GM12878 (cell line): ENCODE measurements at regions not wholly inside any gene's neighbourhood (a gene's known extent, or its start where the extent isn't known, plus 50 kb on each side); places are given as distances from the start of the nearest gene placed in this dataset.

ENCODE experiments used
- ATAC-seq: fragments of 200-7000 bp; cut with Tn5 transposase; 3 replicates; pipeline ENCODE4 v1.9.1; 2020; ENCODE audit warnings: mild to moderate bottlenecking, moderate library complexity
- BruUV-seq: library from RNA; stranded (reverse); fragments of 400-500 nt; replicated peaks from 2 replicates; lab custom pipeline; 2021; lab: Mats Ljungman, UMichigan
- CTCF ChIA-PET: fragments of 300-600 bp; sonication (Branson Sonifier 250); formaldehyde crosslinking; extraction: SDS; loops from one replicate; lab custom pipeline; 2021; ENCODE audit warnings: inconsistent platforms; lab: Yijun Ruan, JAX
- POLR2A ChIA-PET: fragments of 350-600 bp; formaldehyde crosslinking; extraction: SDS; loops from one replicate; lab custom pipeline; 2021; ENCODE audit warnings: inconsistent platforms; lab: Charles Lee
- RAD21 ChIA-PET: fragments of 300-600 bp; sonication (Branson Sonifier 250); formaldehyde crosslinking; loops from one replicate; lab custom pipeline; 2023; ENCODE audit warnings: antibody characterized with exemption; ENCODE audit not compliant: unreplicated experiment; lab: Charles Lee
- SMC1A ChIA-PET: fragments of 300-600 bp; sonication (Branson Sonifier 250); formaldehyde crosslinking; loops from one replicate; lab custom pipeline; 2023; ENCODE audit not compliant: unreplicated experiment, uncharacterized antibody; lab: Charles Lee
- DNase-seq: peaks from one replicate; pipeline ENCODE4 v3.0.0-alpha.2; 2011; ENCODE audit warnings: low read depth, low spot score
- FAIRE-seq: peaks from 3 replicates; lab custom pipeline; 2011; peaks lifted over from hg19 to GRCh38; lab: Jason Lieb, UNC
- H2AFZ ChIP-seq: 2 replicates; pipeline ENCODE4 v1.6.0; 2011; ENCODE audit warnings: low read depth, low read length, control low read depth; ENCODE audit not compliant: control insufficient read depth
- H3K27ac ChIP-seq: 2 replicates; pipeline ENCODE4 v1.5.1; 2011; ENCODE audit warnings: control low read depth; ENCODE audit not compliant: control insufficient read depth, insufficient read depth
- H3K27me3 ChIP-seq, 2 experiments: replicated peaks in 1 of 2; 2 replicates each; pipeline versions ENCODE4 v1.6.0 to v1.6.1; 2011; ENCODE audit warnings: low read length in 1 of 2; ENCODE audit not compliant: control insufficient read depth in 2 of 2, insufficient read depth in 2 of 2
- H3K36me3 ChIP-seq, 2 experiments: 2 replicates each; pipeline ENCODE4 v1.5.1; 2011; ENCODE audit warnings: low read length in 1 of 2; ENCODE audit not compliant: control insufficient read depth in 2 of 2, insufficient read depth in 2 of 2
- H3K4me1 ChIP-seq: 2 replicates; pipeline ENCODE4 v1.6.1; 2011; ENCODE audit warnings: mild to moderate bottlenecking, low read length, moderate library complexity, mixed read lengths; ENCODE audit not compliant: control insufficient read depth, insufficient read depth
- H3K4me2 ChIP-seq: 2 replicates; pipeline ENCODE4 v1.6.0; 2011; ENCODE audit warnings: control low read depth; ENCODE audit not compliant: control insufficient read depth, insufficient read depth
- H3K4me3 ChIP-seq: fragments of 200-600 bp; sonication (generic); 2 replicates; pipeline ENCODE4 v1.5.1; 2016
- H3K79me2 ChIP-seq: 2 replicates; pipeline ENCODE4 v1.6.0; 2011; ENCODE audit warnings: low read length; ENCODE audit not compliant: control insufficient read depth, insufficient read depth
- H3K9ac ChIP-seq: 2 replicates; pipeline ENCODE4 v1.8.0; 2011; ENCODE audit warnings: low read length, control low read depth, mixed read lengths; ENCODE audit not compliant: control insufficient read depth, insufficient read depth
- H3K9me3 ChIP-seq: replicated peaks from 3 replicates; pipeline ENCODE4 v1.5.1; 2011; ENCODE audit warnings: mild to moderate bottlenecking, low read length; ENCODE audit not compliant: control insufficient read depth, insufficient read depth
- H4K20me1 ChIP-seq: 2 replicates; pipeline ENCODE4 v1.6.0; 2011; ENCODE audit not compliant: control insufficient read depth, insufficient read depth
- ATF7 ChIP-seq: fragments of 450-650 bp; IDR thresholded peaks from 2 replicates; pipeline ENCODE4 v1.6.1; 2016; ENCODE audit warnings: low read depth, mild to moderate bottlenecking
- CBFB ChIP-seq: IDR thresholded peaks from 2 replicates; pipeline ENCODE4 v1.6.1; 2016; ENCODE audit warnings: antibody characterized with exemption, low read depth
- CBX3 ChIP-seq: fragments of 200-600 bp; sonication (generic); IDR thresholded peaks from 2 replicates; pipeline ENCODE4 v1.6.1; 2016; ENCODE audit warnings: low read depth, borderline replicate concordance
- CHD1 ChIP-seq: IDR thresholded peaks from 2 replicates; pipeline ENCODE4 v1.6.1; 2012; ENCODE audit warnings: low read depth, low read length, improper control_type of control experiment
- CHD4 ChIP-seq: fragments of 200-600 bp; sonication (generic); IDR thresholded peaks from 2 replicates; pipeline ENCODE4 v1.6.1; 2016; ENCODE audit warnings: mild to moderate bottlenecking
- DPF2 ChIP-seq: fragments of 450-650 bp; IDR thresholded peaks from 2 replicates; pipeline ENCODE4 v1.6.1; 2017; ENCODE audit warnings: mild to moderate bottlenecking
- LARP7 ChIP-seq: fragments of 450-650 bp; IDR thresholded peaks from 2 replicates; pipeline ENCODE4 v1.6.1; 2017; ENCODE audit warnings: mild to moderate bottlenecking
- MEF2A ChIP-seq: IDR thresholded peaks from 2 replicates; pipeline ENCODE4 v1.6.1; 2011; ENCODE audit warnings: low read depth, mild to moderate bottlenecking, low read length, moderate library complexity; ENCODE audit not compliant: insufficient read depth
- NR2F1 ChIP-seq: fragments of 450-650 bp; conservative IDR thresholded peaks from 2 replicates; pipeline ENCODE4 v1.6.1; 2017; ENCODE audit warnings: mild to moderate bottlenecking
- POLR2AphosphoS5 ChIP-seq: IDR thresholded peaks from 2 replicates; pipeline ENCODE4 v1.6.1; 2011; ENCODE audit warnings: mild to moderate bottlenecking, low read length, inconsistent platforms
- RELA ChIP-seq: fragments of 450-650 bp; IDR thresholded peaks from 2 replicates; pipeline ENCODE4 v1.8.0; 2014; ENCODE audit warnings: borderline replicate concordance; ENCODE audit not compliant: partially characterized antibody
- SMAD1 ChIP-seq: fragments of 450-650 bp; IDR thresholded peaks from 2 replicates; pipeline ENCODE4 v1.6.1; 2018; ENCODE audit warnings: mild to moderate bottlenecking, low read depth; ENCODE audit not compliant: partially characterized antibody
- SMAD5 ChIP-seq: IDR thresholded peaks from 2 replicates; pipeline ENCODE4 v1.6.1; 2016; ENCODE audit warnings: antibody characterized with exemption, low read depth
- TCF7 ChIP-seq: IDR thresholded peaks from 2 replicates; pipeline ENCODE4 v1.6.1; 2014; ENCODE audit warnings: antibody characterized with exemption, borderline replicate concordance
- USF1 ChIP-seq: IDR thresholded peaks from 2 replicates; pipeline ENCODE4 v1.6.1; 2011; ENCODE audit warnings: borderline replicate concordance, low read depth, mild to moderate bottlenecking, moderate library complexity, mixed read lengths, low read length; ENCODE audit not compliant: insufficient read depth; ENCODE audit errors: extremely low read length
- ZBTB4 ChIP-seq: fragments of 450-650 bp; formaldehyde crosslinking; IDR thresholded peaks from 2 replicates; pipeline ENCODE4 v1.4.0; 2022; ENCODE audit warnings: mild to moderate bottlenecking, moderate library complexity
- ZBTB40 ChIP-seq: fragments of 450-650 bp; IDR thresholded peaks from 2 replicates; pipeline ENCODE4 v1.6.1; 2016; ENCODE audit warnings: mild to moderate bottlenecking, moderate library complexity, borderline replicate concordance
- WGBS: methylation state at CpG from one replicate; pipeline ENCODE4 v1.1.6; 2016; ENCODE audit warnings: low lambda C conversion rate; ENCODE audit not compliant: insufficient replicate concordance, insufficient coverage; ENCODE audit errors: missing lambda C conversion rate; 5-methylcytosine and 5-hydroxymethylcytosine counted together
- in situ Hi-C: fragments of 300-500 bp; cut with MboI; formaldehyde crosslinking; loops from 9 replicates; pipeline ENCODE4 v1.14.3; 2018; ENCODE audit warnings: mixed read lengths
- intact Hi-C: fragments of 100-400 bp; cut with micrococcal nuclease; formaldehyde crosslinking; loops from one replicate; pipeline ENCODE4 v1.14.2; 2022; ENCODE audit not compliant: unreplicated experiment

GRCh38 chr13:88189728-88190127 lies 518.6 kb downstream of the SLITRK5 start:
- 17% methylated on average over 2 of the region's 2 CpGs for WGBS
- RAD21 ChIA-PET = no interaction called here
- FAIRE-seq (no peak), DNase-seq (no peak), ATAC-seq (no peak)
- SMC1A ChIA-PET = no interaction called here
- Histone ChIP-seq H3K4me3 (no peak overlapping the region), H3K27me3 (no peaks in the 10 kb centered on the region), H3K36me3 (no peaks in the 10 kb centered on the region), H3K79me2 (no peaks in the 10 kb centered on the region), H4K20me1 (no peaks in the 10 kb centered on the region), H3K4me1 (no peaks in the 10 kb centered on the region), H3K4me2 (no peak overlapping the region), H2AFZ (no peak overlapping the region), H3K27ac (no peak overlapping the region), H3K9me3 (no peaks in the 10 kb centered on the region), H3K9ac (no peak overlapping the region)
- intact Hi-C loops (no loop called here), in situ Hi-C loops (no loop called here)
- CTCF ChIA-PET = no interaction called here
- POLR2A ChIA-PET = no interaction called here
- no TSS peak for BruUV-seq
- TF ChIP-seq RELA = no peak
- TF ChIP-seq CBFB = no peak
- no peak for TF ChIP-seq CBX3
- TF ChIP-seq TCF7 = no peak
- TF ChIP-seq CHD4 = no peak
- no peak for TF ChIP-seq ZBTB4 (CRISPR knock-in tag)
- no peak for TF ChIP-seq USF1
- TF ChIP-seq POLR2AphosphoS5 = no peak
- TF ChIP-seq DPF2 = no peak
- TF ChIP-seq ATF7 = no peak
- TF ChIP-seq LARP7 = no peak
- TF ChIP-seq MEF2A = no peak
- TF ChIP-seq SMAD1 = no peak
- no peak for TF ChIP-seq NR2F1
- no peak for TF ChIP-seq CHD1
- no peak for TF ChIP-seq ZBTB40
- TF ChIP-seq SMAD5 = no peak
